H54 (cell line): ENCODE measurements at regions not wholly inside any gene's neighbourhood (a gene's known extent, or its start where the extent isn't known, plus 50 kb on each side); places are given as distances from the start of the nearest gene placed in this dataset.

Source experiments
- DNase-seq: peaks from one replicate; pipeline ENCODE4 v3.0.0; 2011; ENCODE audit warnings: low spot score, mixed read lengths; ENCODE audit not compliant: insufficient read length
- FAIRE-seq: peaks from 3 replicates; lab custom pipeline; 2011; peaks lifted over from hg19 to GRCh38; lab: Jason Lieb, UNC
- POLR2A ChIP-seq: IDR thresholded peaks from 2 replicates; pipeline ENCODE4 v1.6.1; 2011; ENCODE audit warnings: low read depth, mild to moderate bottlenecking, low read length

DNA sequence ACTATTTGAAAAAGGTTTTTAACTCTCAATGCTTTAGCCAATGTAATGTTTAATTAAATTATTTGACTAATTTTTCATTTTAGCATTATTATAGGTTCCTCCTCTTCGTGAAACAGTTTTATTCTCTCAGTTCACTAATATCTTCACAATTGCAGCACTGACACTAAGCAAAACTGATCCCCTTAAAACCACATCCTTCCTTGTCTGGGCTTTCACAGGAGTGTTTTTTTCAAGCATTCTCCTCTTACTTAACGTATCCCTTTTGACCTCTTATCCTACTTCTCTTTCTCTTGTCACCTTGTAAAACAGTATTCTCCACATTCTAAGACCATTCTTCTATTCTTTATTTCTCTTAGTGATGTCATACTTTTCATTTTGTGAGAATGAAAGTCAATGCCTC is 112.8 kb downstream of the DSC3 start:
- FAIRE-seq (no peak), DNase-seq (no peak)
- TF ChIP-seq POLR2A: no peak

GRCh38 chr18:30929065-30929464 is 113.5 kb downstream of the DSC3 start:
- no peak for FAIRE-seq
- DNase-seq: no peak
- no peak for TF ChIP-seq POLR2A

GRCh38 chr18:30927517-30928075 is 114.9 kb downstream of the DSC3 start:
- TF ChIP-seq POLR2A: no peak
- no peak for DNase-seq
- no peak for FAIRE-seq

- FAIRE-seq: no peak
- no peak for DNase-seq
- TF ChIP-seq POLR2A: no peak
These were observed 115.5 kb downstream of the DSC3 start for GRCh38 chr18:30927042-30927441.

GRCh38 chr18:30925795-30926194 is 116.7 kb downstream of the DSC3 start:
- TF ChIP-seq POLR2A: no peak
- no peak for FAIRE-seq

DNA sequence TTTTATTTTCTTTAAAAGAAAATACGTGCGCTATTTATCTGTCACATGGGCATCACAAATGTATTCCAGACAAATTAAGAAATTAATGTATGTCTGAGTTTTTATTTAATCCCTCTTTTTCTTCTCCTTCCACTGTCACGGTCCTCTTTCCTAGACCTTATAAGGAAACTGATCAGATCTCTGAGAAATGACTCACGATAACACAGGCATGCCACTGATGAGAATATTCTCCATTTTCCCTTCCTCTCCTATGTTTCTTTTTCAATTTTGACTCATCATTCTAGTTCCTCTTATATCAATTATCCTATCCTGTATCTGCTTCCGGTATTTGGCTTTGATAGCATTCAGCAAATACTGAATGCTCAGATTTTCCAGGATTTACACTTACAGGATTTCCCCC is 121.8 kb downstream of the DSC3 start:
- no peak for FAIRE-seq

More at GRCh38 chr18:30925795-30926194, 116.7 kb downstream of the DSC3 start:
- DNase-seq: no peak

DNA sequence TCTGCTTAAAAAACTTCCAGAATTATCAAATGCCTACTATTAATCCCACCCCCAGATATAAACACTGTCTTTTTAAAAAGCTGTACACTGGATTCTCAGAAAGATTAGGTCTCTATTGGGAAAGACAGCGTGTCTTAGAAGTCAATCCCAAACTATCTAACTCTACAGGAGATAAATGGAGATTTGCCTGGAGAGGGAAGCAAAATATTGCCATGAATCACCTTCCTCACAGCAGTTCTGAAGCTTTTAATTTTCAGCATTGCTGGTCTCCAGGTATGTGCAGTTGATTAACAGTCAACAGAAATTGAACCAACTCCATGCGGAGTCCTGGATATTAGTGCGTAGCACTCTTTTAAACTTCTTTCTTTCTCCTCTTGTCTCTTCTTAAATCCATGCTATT is 122.2 kb downstream of the DSC3 start:
- DNase-seq (no peak), FAIRE-seq (no peak)
- TF ChIP-seq POLR2A: no peak

More for the DNA sequence above, 121.8 kb downstream of the DSC3 start:
- no peak for TF ChIP-seq POLR2A
- DNase-seq: no peak

GRCh38 chr18:30917651-30918050 is 124.9 kb downstream of the DSC3 start:
- TF ChIP-seq POLR2A: no peak

GRCh38 chr18:30915336-30915988 is 127.1 kb downstream of the DSC3 start:
- DNase-seq: no peak
- no peak for FAIRE-seq
- no peak for TF ChIP-seq POLR2A

More at GRCh38 chr18:30917651-30918050, 124.9 kb downstream of the DSC3 start:
- FAIRE-seq (no peak), DNase-seq (no peak)

DNA sequence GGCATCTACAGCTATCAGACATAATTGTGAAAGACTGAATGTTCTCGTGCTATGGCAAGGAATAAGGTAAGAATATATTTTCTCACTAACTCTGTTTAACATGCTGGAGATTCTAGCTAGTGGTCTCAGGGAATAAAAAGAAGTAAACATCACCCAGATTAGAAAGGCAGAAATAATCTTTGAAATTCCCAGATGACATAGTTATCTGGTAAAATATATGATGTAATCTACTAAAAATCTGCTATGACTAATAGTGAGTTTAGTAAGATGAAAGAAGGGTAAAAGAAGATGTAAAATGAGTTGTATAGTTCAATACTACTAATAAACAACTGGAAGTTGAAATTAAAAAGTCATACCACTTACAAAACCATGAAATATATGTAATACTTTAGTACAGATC is 134.2 kb downstream of the DSC3 start:
- no peak for FAIRE-seq
- TF ChIP-seq POLR2A: no peak
- DNase-seq: no peak

DNA sequence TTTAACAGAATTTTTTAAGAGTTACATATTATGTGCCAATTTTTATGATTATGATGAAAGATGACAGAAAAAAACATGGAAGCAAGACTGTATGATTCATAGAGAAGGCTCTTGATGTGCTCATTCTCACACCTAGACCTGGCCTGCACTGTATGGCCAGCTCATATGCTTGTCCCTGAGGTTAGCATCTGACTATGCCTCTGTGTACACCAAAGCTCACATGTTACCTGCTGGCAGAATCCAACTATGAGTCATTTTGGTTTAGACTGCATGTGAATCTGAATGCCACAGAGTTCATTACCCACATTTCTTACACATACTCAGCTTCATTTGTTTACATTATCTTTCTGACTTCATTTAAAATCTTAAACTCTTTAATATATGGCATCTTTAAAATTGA is 139.0 kb downstream of the DSC3 start:
- DNase-seq: no peak
- no peak for FAIRE-seq
- no peak for TF ChIP-seq POLR2A

- DNase-seq (no peak), FAIRE-seq (no peak)
- no peak for TF ChIP-seq POLR2A
These were observed 152.8 kb downstream of the DSC3 start for GRCh38 chr18:30889519-30890301.

GRCh38 chr18:30888344-30888743 is 154.2 kb downstream of the DSC3 start:
- no peak for FAIRE-seq

GRCh38 chr18:30886998-30887397 is 155.5 kb downstream of the DSC3 start:
- no peak for DNase-seq
- TF ChIP-seq POLR2A: no peak
- FAIRE-seq: no peak

More at GRCh38 chr18:30888344-30888743, 154.2 kb downstream of the DSC3 start:
- no peak for DNase-seq
- no peak for TF ChIP-seq POLR2A
